Choroid plexus epithelial cell (primary cell): ENCODE measurements at regions not wholly inside any gene's neighbourhood (a gene's known extent, or its start where the extent isn't known, plus 50 kb on each side); places are given as distances from the start of the nearest gene placed in this dataset.

Experiments used
- DNase-seq: peaks from one replicate; pipeline ENCODE4 v3.0.0-alpha.2; 2010; ENCODE audit warnings: low read depth
- H3K4me3 ChIP-seq: 2 replicates; pipeline ENCODE4 v1.5.1; 2011; ENCODE audit warnings: low read depth, mild to moderate bottlenecking, control low read depth, low read length, moderate library complexity
- TF ChIP-seq, protein P1 (sequence below): conservative IDR thresholded peaks from 2 replicates; pipeline ENCODE4 v1.5.1; 2011; ENCODE audit warnings: low read depth, mild to moderate bottlenecking, control low read depth, inconsistent platforms, low read length, moderate library complexity

DNA sequence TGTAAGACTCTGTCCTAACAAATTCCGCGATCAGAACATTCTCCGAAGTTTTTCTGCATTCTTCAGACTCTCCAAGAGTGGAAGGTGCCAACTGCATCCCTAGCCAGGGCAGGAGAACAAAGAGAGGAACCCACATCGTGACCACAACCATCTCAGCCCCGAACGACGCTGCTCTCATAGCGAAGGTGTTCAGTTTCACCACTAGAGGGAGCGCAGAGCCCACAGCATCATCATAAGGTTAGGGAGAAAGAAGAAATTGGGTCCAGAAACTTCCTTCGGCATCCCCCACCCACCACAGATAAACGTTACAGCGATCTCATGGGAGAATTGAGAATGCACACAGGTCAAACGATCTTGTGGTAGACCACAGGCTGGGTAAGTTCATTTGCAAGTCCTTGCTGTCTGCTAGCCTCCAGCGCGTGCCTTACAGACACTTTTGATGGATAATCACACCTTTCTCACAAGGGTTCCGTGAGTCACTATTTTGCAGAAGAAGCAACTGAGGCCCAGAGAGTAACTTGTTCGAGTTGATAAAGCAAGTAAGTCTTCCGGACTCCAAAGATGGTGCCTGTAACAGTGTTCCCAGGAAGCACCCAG, 53.7 kb upstream of the ARL4C start:
- peak; percentile 86 for DNase-seq
- no peak overlapping the region for H3K4me3 ChIP-seq
- TF ChIP-seq, protein P1, sequence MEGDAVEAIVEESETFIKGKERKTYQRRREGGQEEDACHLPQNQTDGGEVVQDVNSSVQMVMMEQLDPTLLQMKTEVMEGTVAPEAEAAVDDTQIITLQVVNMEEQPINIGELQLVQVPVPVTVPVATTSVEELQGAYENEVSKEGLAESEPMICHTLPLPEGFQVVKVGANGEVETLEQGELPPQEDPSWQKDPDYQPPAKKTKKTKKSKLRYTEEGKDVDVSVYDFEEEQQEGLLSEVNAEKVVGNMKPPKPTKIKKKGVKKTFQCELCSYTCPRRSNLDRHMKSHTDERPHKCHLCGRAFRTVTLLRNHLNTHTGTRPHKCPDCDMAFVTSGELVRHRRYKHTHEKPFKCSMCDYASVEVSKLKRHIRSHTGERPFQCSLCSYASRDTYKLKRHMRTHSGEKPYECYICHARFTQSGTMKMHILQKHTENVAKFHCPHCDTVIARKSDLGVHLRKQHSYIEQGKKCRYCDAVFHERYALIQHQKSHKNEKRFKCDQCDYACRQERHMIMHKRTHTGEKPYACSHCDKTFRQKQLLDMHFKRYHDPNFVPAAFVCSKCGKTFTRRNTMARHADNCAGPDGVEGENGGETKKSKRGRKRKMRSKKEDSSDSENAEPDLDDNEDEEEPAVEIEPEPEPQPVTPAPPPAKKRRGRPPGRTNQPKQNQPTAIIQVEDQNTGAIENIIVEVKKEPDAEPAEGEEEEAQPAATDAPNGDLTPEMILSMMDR = peak; percentile 99

DNA sequence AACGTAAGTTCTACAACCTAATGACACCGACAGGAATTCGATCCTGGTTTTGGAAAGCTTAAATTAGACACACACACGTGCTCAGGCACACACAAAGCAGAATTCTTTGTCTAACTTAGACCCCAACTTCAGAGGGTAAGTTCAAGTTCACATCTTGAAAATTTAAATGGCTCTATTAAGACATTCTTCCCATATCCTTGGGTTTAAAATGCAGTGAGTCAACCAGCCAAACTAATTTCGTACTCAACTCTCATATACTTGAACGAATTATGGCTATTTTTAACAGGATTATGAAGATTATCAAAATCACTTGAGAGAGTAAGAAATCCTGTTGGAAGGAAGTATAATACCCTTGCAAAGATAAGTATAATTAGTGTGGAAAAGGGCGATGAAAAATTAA, 53.2 kb upstream of the ARL4C start:
- TF ChIP-seq, protein P1 = no peak
- no peak overlapping the region for H3K4me3 ChIP-seq
- no peak for DNase-seq

DNA sequence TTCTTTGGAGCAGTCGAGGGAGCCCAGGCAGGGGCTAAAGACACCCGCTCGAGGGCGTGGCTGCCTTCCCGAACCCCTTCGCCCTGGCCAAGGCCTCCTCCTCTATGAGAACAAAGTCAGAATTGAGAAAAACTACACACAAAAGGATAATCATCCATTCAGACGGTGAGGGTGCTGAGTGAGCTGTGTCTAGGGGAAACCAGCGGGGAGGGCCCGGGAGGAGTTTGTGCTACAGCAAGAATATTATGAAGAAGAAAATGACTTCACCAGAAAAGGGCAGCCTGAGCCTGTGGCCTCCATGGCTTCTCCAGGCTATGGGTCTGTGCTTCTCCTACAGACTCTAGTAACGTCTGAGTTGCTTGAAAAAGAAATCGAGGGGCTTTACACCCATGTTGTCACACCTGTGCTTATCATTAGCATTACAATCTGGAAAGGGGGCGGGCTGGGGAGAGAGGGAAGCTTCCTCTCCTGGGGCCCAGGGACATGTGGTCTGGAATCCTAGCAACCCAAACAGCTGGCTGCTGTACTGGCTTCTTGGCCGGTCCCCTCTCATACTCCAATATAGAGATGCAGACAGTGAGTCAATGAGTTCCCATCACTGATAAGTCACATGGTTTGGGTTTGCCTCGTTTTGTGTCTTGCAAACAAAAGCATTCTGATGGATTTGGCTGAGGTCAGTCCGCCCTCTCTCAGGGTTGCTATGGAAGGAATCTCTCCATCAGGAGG, 52.0 kb upstream of the ARL4C start:
- no peak overlapping the region for H3K4me3 ChIP-seq
- TF ChIP-seq, protein P1 = no peak
- DNase-seq = peak; percentile 42

DNA sequence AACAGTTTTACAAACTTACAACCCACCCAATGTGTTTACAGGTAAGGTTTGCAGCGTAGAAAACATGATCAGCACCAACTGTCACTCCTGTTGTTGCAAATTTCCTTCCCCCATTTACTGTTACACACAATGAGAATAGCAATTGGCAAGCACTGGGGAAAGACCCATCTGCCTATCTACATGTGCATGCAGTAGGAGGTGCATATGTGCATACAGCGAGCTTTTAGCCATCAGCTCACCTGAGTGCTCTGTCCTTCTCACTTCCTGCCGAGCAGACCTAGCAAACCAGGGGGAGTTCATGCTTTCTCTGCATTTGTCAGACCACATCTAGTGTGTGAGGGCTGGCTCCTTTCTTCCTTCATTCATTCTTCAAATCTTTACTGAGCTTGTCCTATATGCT, 49.9 kb upstream of the ARL4C start:
- no peak overlapping the region for H3K4me3 ChIP-seq
- no peak for DNase-seq
- TF ChIP-seq, protein P1 = no peak
